Gastrocnemius medialis (tissue), 4 donors: ENCODE measurements at regions not wholly inside any gene's neighbourhood (a gene's known extent, or its start where the extent isn't known, plus 50 kb on each side); places are given as distances from the start of the nearest gene placed in this dataset.
"Not testable (repeated sequence)": the region's sequence is repeated elsewhere in the genome, so short reads cannot be mapped to it uniquely, and the experiment has no call there.

Experiments used
- ATAC-seq, 2 donors: fragments of 150-250 bp; one replicate each; pipeline ENCODE4 v1.9.1; 2016
- DNase-seq, 2 donors: peaks; one replicate each; pipeline ENCODE4 v3.0.0-alpha.2; 2019
- H3K27ac ChIP-seq, 4 donors: fragments of 200-600 bp; sonication (generic); 1 replicate in 1 of 4; 2 replicates in 3 of 4; pipeline ENCODE4 v1.5.1; 2016 to 2018; ENCODE audit warnings: mild to moderate bottlenecking in 2 of 4, moderate library complexity in 1 of 4
- H3K27me3 ChIP-seq, 3 donors: fragments of 200-600 bp; sonication (generic) in 2 of 3; 1 replicate in 1 of 3; 2 replicates in 2 of 3; pipeline versions ENCODE4 v1.5.1 to v1.6.0; 2016 to 2019; ENCODE audit warnings: mild to moderate bottlenecking in 1 of 3, moderate library complexity in 1 of 3
- H3K36me3 ChIP-seq, 2 donors: fragments of 200-600 bp; sonication (generic) in 1 of 2; one replicate each; pipeline ENCODE4 v1.5.1; 2017 to 2018
- H3K4me1 ChIP-seq, 2 donors: fragments of 200-600 bp; sonication (generic) in 1 of 2; one replicate each; pipeline ENCODE4 v1.5.1; 2016 to 2017; ENCODE audit warnings: mild to moderate bottlenecking in 2 of 2
- H3K4me3 ChIP-seq, 4 donors: fragments of 200-600 bp; sonication (generic) in 3 of 4; 1 replicate in 1 of 4; 2 replicates in 3 of 4; pipeline ENCODE4 v1.5.1; 2016 to 2019; ENCODE audit warnings: mild to moderate bottlenecking in 2 of 4
- H3K9me3 ChIP-seq, 3 donors: fragments of 200-600 bp; sonication (generic) in 2 of 3; 1 replicate in 1 of 3; 2 replicates in 2 of 3; pipeline ENCODE4 v1.5.1; 2016 to 2019
- CTCF ChIP-seq, 5 experiments: fragments of 450-650 bp in 3 of 5; fragments of 200-600 bp in 2 of 5; sonication (generic) in 2 of 5; IDR thresholded peaks in 4 of 5; conservative IDR thresholded peaks in 1 of 5; 1 replicate in 4 of 5; 2 replicates in 1 of 5; pipeline ENCODE4 v1.5.1; 2016 to 2019; ENCODE audit warnings: antibody characterized with exemption in 5 of 5, mild to moderate bottlenecking in 3 of 5, moderate library complexity in 3 of 5
- POLR2A ChIP-seq, 2 donors: fragments of 450-650 bp; IDR thresholded peaks; one replicate each; pipeline ENCODE4 v1.6.1; 2017; ENCODE audit warnings: antibody characterized with exemption in 2 of 2, mild to moderate bottlenecking in 2 of 2, moderate library complexity in 2 of 2
- in situ Hi-C, 4 donors: fragments of 200-750 bp; cut with MboI; loops; one replicate each; pipeline versions ENCODE4 v1.15.0 to v1.8.0; 2017; ENCODE audit warnings: low sequenced_read_pairs in 4 of 4
- intact Hi-C: fragments of 100-400 bp; cut with DNase I; formaldehyde crosslinking; loops from one replicate; pipeline ENCODE4 v1.15.1; 2023; ENCODE audit warnings: low total_unique reads

- no peak for DNase-seq
- TF ChIP-seq CTCF (IDR thresholded peaks at IDR 0.05 in 4 of 5, conservative IDR thresholded peaks at IDR 0.05 in 1 of 5) (peak in 1 of 5 experiments; percentile 17), POLR2A (IDR thresholded peaks at IDR 0.05) (no peak)
- peak in 1 of 2 donors; percentile 22 for ATAC-seq
- peak overlapping the region in 1 of 4 donors; percentile 40 for H3K27ac ChIP-seq
- peaks cover 7 to 11% of the 10 kb centered on the region in 2 donors for H3K4me1 ChIP-seq
- in situ Hi-C loops = no loop called here
- H3K27me3 ChIP-seq = no peaks in the 10 kb centered on the region
- intact Hi-C loops = no loop called here
- no peaks in the 10 kb centered on the region for H3K9me3 ChIP-seq
- H3K36me3 ChIP-seq = no peaks in the 10 kb centered on the region
- no peak overlapping the region for H3K4me3 ChIP-seq
Observed at GRCh38 chr5:91244380-91245073, 138.6 kb downstream of the ARRDC3 start.

DNA sequence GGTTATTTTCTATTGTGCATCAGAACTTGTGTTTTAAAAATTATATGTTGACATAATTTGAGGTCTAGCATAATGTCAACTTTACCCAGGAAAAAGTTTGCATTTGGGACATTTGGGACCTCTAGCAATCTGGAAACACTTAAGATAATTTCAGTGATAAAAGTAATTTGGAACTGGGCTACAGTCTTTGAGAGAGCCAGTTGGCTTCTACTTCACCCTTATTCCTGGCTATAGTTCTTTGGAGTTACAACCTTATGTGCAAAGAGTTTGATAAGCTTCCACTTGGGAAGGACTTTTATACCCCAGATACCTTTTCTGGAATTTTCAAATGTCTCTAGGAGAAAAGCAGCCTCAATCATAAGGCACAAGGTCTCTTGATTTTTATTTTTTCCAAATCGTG is 139.3 kb downstream of the ARRDC3 start:
- no peaks in the 10 kb centered on the region for H3K9me3 ChIP-seq
- H3K27me3 ChIP-seq = no peaks in the 10 kb centered on the region
- ATAC-seq (no peak), DNase-seq (no peak)
- no peaks in the 10 kb centered on the region for H3K36me3 ChIP-seq
- H3K4me1 ChIP-seq = peaks cover 7 to 11% of the 10 kb centered on the region in 2 donors
- no peak overlapping the region for H3K27ac ChIP-seq
- H3K4me3 ChIP-seq = no peak overlapping the region
- TF ChIP-seq POLR2A (IDR thresholded peaks at IDR 0.05) (no peak), CTCF (IDR thresholded peaks at IDR 0.05 in 4 of 5, conservative IDR thresholded peaks at IDR 0.05 in 1 of 5) (no peak)
- intact Hi-C loops (no loop called here), in situ Hi-C loops (no loop called here)

- Histone ChIP-seq H3K27ac (no peak overlapping the region), H3K4me3 (no peak overlapping the region), H3K27me3 (no peaks in the 10 kb centered on the region), H3K9me3 (no peaks in the 10 kb centered on the region), H3K36me3 (no peaks in the 10 kb centered on the region), H3K4me1 (peaks cover 7 to 11% of the 10 kb centered on the region in 2 donors)
- TF ChIP-seq POLR2A (IDR thresholded peaks at IDR 0.05) (no peak), CTCF (IDR thresholded peaks at IDR 0.05 in 4 of 5, conservative IDR thresholded peaks at IDR 0.05 in 1 of 5) (no peak)
- ATAC-seq (no peak), DNase-seq (no peak)
- in situ Hi-C loops = no loop called here
- intact Hi-C loops = no loop called here
Observed at GRCh38 chr5:91243286-91243685, 139.8 kb downstream of the ARRDC3 start.

DNA sequence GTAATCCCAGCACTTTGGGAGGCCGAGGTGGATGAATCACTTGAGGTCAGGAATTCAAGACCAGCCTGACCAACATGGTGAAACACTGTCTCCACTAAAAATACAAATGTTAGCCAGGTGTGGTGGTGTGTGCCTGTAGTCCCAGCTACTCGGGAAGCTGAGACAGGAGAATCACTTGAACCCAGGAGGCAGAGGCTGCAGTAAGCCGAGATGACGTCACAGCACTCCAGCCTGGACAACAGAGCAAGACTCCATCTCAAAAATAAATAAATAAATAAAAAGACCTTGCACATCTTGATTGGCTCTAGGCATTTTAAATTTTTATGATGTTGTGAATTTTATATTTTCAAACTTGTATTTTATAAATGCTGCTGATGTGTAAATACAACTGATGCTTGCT is 141.7 kb downstream of the ARRDC3 start:
- intact Hi-C loops, H3K9me3 ChIP-seq, ATAC-seq, H3K27me3 ChIP-seq, in situ Hi-C loops, DNase-seq, H3K4me3 ChIP-seq, H3K27ac ChIP-seq, H3K36me3 ChIP-seq: not testable (repeated sequence)
- peaks cover 7 to 11% of the 10 kb centered on the region in 2 donors for H3K4me1 ChIP-seq

GRCh38 chr5:91240175-91240574 is 142.9 kb downstream of the ARRDC3 start:
- intact Hi-C loops = no loop called here
- in situ Hi-C loops = no loop called here
- no peak for ATAC-seq

More at GRCh38 chr5:91240175-91240574, 142.9 kb downstream of the ARRDC3 start:
- Histone ChIP-seq H3K9me3 (no peaks in the 10 kb centered on the region), H3K4me1 (peaks cover 5 to 9% of the 10 kb centered on the region in 2 donors), H3K27me3 (no peaks in the 10 kb centered on the region), H3K4me3 (no peak overlapping the region), H3K36me3 (no peaks in the 10 kb centered on the region), H3K27ac (no peak overlapping the region)
- TF ChIP-seq CTCF (IDR thresholded peaks at IDR 0.05 in 4 of 5, conservative IDR thresholded peaks at IDR 0.05 in 1 of 5) (no peak), POLR2A (IDR thresholded peaks at IDR 0.05) (no peak)
- no peak for DNase-seq
